GM19238 (cell line): ENCODE measurements at regions not wholly inside any gene's neighbourhood (a gene's known extent, or its start where the extent isn't known, plus 50 kb on each side); places are given as distances from the start of the nearest gene placed in this dataset.

Experiments used
- DNase-seq: peaks from one replicate; pipeline ENCODE4 v3.0.0; 2011; ENCODE audit warnings: low spot score; ENCODE audit not compliant: insufficient read length

GRCh38 chr14:95413289-95414215, 93.8 kb upstream of the CLMN start:
- no peak for DNase-seq

- no peak for DNase-seq
Observed at GRCh38 chr14:95410838-95411237, 91.1 kb upstream of the CLMN start.

DNA sequence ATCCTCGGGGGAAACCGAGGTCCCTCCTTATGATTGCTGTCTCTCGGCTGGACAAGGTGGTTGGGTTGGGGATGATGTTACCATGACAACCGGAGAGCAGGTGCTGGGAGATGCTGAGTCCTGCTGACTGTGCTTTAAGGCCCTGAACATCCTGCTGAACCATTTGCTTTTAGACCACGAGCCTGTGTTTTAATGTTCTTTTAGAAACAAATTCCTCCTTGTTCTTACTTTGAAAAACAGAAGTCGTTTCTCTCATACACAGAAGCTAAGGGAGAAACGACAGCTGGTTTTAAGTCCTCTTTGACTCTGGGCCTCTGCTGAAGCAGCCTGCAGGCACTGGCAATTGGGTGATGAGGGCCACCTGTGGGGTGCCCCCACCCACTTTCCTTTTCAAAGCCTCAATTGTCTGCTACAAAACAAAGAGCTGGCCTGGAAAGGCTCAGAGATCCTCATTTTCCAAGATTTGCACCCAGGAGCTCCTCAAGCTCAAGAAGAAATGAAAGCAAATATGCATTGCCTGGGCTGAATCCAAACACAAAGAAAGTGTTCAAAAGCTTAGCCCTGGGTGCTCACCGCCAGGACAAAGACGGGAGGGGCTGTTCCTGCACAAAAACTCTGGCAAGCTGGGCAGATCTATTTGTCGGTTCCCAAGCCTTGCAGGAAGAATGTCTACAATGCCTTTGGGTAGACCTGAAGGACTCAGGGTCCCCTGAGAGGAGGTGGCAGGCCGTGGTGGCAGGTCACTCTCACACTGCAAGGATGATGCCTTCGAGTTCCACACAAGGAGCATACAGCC, 90.0 kb upstream of the CLMN start:
- DNase-seq: no peak

- DNase-seq: no peak
Observed at GRCh38 chr14:95408731-95409476, 89.2 kb upstream of the CLMN start.

DNA sequence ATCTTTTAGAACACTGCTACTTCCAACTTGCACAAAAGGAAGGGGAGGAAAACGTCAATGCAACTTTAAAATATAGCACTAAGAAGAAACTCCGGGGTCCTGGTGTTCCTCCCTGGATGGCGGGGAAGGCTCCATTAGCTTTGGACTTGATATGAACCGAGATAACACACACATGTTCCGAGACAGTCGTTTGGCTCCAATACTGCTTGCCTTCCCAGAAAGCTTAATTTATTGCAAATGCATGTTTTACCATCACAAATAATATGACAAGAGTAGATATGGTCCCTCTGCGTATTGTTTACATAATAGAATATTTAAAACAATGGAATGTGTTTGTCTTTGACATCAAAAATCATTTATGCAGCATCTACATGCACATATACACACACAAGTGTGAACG, 87.6 kb upstream of the CLMN start:
- no peak for DNase-seq

GRCh38 chr14:95406756-95407277, 87.1 kb upstream of the CLMN start:
- no peak for DNase-seq

GRCh38 chr14:95404583-95404982, 84.9 kb upstream of the CLMN start:
- no peak for DNase-seq

GRCh38 chr14:95402578-95402977, 82.9 kb upstream of the CLMN start:
- no peak for DNase-seq

GRCh38 chr14:95402176-95402575, 82.5 kb upstream of the CLMN start:
- no peak for DNase-seq

DNA sequence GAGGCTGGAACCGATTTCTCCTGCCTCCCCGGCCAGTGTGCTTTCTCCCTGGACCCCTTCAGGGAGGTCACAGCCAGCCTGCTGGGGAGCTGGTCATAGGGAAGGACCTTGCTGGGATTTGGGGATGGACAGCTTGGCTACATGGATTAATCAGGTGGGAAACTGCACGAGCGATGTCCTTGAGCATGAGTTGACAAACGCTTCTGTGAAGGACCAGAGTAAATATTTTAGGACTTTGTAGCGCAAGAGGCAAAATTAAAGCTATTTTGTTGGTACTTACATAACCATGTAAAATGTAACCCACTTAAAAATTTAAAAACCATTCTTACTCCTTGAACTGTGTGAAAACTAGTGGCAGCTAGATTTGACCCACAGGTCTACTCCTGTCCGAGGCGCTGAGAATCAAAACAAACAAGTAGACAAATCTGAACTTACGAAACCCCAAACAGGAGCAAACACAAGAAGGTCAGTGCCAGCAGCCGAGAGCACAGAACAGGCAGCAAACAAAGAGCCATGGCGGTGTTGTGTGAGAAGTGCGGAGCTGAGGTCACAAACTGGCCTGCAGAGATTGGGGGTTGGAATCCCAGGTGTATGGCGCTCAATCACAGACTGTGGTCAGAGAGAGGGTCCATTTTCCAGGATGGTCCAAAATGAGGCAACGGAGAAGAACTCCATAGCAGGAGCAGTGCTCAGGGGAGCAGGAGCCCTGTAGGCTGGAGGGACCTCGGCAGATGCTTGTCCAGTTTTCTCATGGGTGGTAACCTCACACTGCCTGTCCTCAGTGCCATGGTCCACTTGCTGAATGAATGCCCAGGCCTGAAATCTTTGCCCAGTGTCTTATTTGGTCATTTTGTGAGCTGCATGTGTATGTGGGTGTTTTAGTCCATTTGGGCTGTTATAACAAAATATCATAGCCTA, 79.2 kb upstream of the CLMN start:
- no peak for DNase-seq

DNA sequence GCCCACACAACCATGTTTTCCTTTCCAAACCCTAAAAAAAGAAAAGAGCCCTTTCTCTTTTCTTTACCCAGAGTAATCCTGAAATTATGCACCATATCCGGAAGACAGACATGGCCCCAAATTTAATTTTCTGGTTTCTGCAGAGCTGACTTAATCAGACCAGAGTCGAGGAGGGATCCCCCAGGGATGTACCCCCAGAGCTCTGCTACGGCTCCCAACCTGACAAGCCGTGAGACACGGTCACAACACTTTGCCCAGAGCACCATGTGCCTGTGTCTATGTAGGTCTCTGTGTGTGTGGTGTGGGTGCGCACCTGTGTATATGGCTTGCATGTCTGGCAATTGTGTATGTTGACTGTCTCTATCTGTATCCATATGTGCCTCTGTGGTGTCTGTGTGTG, 77.6 kb upstream of the CLMN start:
- no peak for DNase-seq

DNA sequence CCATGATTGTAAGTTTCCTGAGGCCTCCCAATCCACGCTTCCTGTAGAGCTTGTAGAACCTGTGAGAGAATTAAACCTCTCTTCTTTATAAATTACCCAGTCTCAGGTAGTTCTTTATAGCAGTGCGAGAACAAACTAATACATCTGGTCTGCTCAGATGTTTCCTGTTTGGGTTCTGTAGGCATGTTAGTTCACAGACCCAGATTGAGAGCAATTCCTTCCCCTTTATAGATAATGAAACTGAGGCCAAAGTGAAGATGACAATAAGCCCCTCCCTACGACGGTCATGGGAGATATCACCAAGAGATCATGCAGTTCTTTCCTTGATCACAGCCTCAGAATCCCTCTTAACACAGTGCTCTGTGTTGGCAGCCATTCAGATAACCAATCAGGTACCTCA, 76.5 kb upstream of the CLMN start:
- no peak for DNase-seq

DNA sequence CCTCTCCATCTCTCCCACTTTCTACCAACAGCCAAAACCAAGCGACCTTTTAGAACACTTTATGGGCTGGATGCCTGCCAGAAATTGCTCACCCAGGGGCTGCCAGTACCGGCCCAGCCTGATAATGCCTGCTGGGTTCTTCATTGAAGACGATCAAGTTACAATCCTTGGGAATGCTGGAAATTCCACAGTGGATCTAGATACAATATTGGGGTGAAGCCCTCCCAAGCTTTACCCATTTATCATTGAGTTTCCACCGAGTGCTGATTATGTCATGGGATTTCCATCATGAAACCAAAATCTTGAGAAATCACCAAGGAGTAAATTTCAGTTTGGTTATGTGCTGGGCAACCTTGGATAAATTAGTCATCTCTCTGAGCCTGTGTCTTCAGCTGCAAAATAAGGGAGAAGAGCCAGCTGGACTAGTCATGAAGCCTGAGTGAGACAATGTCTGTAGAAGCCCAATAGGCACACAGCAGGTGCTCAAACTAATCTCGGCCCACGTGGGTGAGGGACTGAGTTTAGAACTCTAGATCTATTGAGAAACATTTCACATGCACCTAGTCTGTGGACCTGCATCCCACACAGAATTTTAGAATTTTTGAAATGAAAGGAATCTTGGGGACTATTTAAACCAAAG, 75.5 kb upstream of the CLMN start:
- no peak for DNase-seq

DNA sequence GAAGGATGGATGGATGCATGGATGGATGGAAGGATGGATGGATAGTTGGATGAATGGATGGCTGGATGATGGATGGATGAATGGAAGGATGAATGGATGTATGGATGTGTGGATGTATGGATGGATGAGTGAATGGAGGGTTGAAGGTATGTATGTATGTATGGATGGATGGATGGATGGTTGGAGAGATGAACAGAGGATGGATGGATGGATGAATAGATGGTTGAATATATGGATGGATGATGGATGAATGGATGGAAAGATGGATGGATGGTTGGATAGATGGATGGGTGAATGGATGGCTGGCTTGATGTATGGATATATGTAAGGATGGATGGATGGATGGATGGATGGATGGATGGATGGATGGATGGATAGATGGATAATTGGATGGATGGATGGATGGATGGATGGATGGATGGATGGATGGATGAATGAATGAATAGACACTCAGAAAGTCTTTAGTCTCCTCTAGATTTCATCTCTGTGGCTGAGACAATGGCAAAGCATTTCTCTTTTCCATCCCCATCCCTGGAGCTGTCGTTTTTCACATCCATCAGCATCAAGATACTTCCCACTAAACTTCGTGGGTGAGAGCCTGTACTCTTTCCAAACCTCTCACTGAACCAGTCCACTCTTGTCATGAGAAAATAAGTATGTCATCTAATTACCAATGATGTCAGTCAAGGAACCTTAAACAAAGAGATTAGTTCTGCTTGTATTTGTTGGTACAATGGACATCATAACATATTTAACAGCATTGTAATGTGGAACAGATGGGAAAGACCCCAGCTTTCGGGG, 74.8 kb upstream of the CLMN start:
- no peak for DNase-seq

GRCh38 chr14:95392841-95393240, 73.1 kb upstream of the CLMN start:
- no peak for DNase-seq

- DNase-seq: no peak
Observed at GRCh38 chr14:95391331-95391730, 71.6 kb upstream of the CLMN start.

DNA sequence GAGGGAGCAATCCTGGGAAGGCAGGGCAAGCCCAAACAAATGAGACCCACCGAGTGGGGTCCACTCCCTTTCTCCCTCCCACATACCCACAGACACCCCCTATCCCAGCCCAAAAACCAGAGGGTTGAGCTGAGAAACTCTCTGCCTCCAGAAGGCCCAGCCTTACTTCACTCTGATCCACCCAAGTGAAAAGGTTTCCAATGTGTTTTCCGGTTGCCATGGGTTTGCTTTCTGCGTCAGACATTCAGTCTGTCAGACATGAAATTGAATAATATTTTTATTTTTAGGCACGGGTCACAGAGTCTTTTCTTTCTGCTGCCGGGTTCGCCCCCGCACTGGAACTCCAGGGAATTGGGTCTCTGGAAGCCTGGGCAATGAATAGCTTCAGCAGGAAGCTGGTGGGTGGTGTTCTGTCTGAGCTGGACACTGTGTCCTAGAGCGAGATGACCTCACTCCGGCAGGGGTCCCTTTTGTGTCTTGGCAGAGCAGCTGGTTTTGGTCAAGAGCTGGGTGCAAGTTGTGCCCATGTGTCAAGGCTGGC, 69.8 kb upstream of the CLMN start:
- no peak for DNase-seq

GRCh38 chr14:95388699-95389098, 69.0 kb upstream of the CLMN start:
- no peak for DNase-seq
